Suprapubic skin (tissue), 3 donors: ENCODE measurements at regions not wholly inside any gene's neighbourhood (a gene's known extent, or its start where the extent isn't known, plus 50 kb on each side); places are given as distances from the start of the nearest gene placed in this dataset.

Experiments
- CTCF ChIP-seq, 2 donors: fragments of 200-600 bp in 1 of 2; fragments of 450-650 bp in 1 of 2; sonication (generic) in 1 of 2; IDR thresholded peaks; one replicate each; pipeline ENCODE4 v1.5.1; 2016 to 2019; ENCODE audit warnings: antibody characterized with exemption in 2 of 2, mild to moderate bottlenecking in 1 of 2, moderate library complexity in 1 of 2
- POLR2AphosphoS5 ChIP-seq, 3 donors: sonication (generic); formaldehyde crosslinking; IDR thresholded peaks; one replicate each; pipeline ENCODE4 v1.6.1; 2017; ENCODE audit warnings: antibody characterized with exemption in 3 of 3

GRCh38 chr2:217325816-217326215 lies 466.0 kb upstream of the TNP1 start:
- TF ChIP-seq CTCF (IDR thresholded peaks at IDR 0.05) = no peak
- no peak for TF ChIP-seq POLR2AphosphoS5 (IDR thresholded peaks at IDR 0.05)
